Neuronal stem cell (in vitro differentiated cells): ENCODE measurements at regions not wholly inside any gene's neighbourhood (a gene's known extent, or its start where the extent isn't known, plus 50 kb on each side); places are given as distances from the start of the nearest gene placed in this dataset.

Source experiments
- DNase-seq: peaks from one replicate; pipeline ENCODE4 v3.0.0-alpha.2; 2013; ENCODE audit warnings: low spot score
- H2AFZ ChIP-seq: one replicate; pipeline ENCODE4 v1.6.1; 2013; ENCODE audit warnings: mild to moderate bottlenecking, low read length, inconsistent platforms
- H2AK5ac ChIP-seq: 2 replicates; pipeline ENCODE4 v1.6.1; 2013; ENCODE audit warnings: low read depth, mild to moderate bottlenecking, inconsistent platforms, low read length, moderate library complexity, mixed read lengths
- H2BK120ac ChIP-seq: 2 replicates; pipeline ENCODE4 v1.6.1; 2013; ENCODE audit warnings: low read depth, mild to moderate bottlenecking, inconsistent platforms, low read length, moderate library complexity, mixed read lengths
- H2BK12ac ChIP-seq: one replicate; pipeline ENCODE4 v1.6.1; 2013; ENCODE audit warnings: low read length, inconsistent platforms
- H2BK15ac ChIP-seq: 2 replicates; pipeline ENCODE4 v1.6.1; 2013; ENCODE audit warnings: mild to moderate bottlenecking, low read length, inconsistent platforms, mixed read lengths
- H2BK5ac ChIP-seq: one replicate; pipeline ENCODE4 v1.6.1; 2013; ENCODE audit warnings: inconsistent platforms, mild to moderate bottlenecking, low read length, moderate library complexity
- H3K14ac ChIP-seq: one replicate; pipeline ENCODE4 v1.6.1; 2013; ENCODE audit warnings: low read length, inconsistent platforms
- H3K18ac ChIP-seq: 2 replicates; pipeline ENCODE4 v1.6.1; 2013; ENCODE audit warnings: low read length, inconsistent platforms
- H3K23ac ChIP-seq: 2 replicates; pipeline ENCODE4 v1.6.1; 2013; ENCODE audit warnings: low read depth, mild to moderate bottlenecking, mixed read lengths, low read length, inconsistent platforms; ENCODE audit not compliant: poor library complexity
- H3K27ac ChIP-seq: replicated peaks from 3 replicates; pipeline ENCODE4 v1.5.1; 2013; ENCODE audit warnings: low read length, inconsistent platforms
- H3K27me3 ChIP-seq, 3 experiments: 2 replicates each; pipeline ENCODE4 v1.6.1; 2013; ENCODE audit warnings: low read length in 3 of 3, mild to moderate bottlenecking in 2 of 3, inconsistent platforms in 1 of 3, low read depth in 1 of 3, mixed read lengths in 1 of 3, moderate library complexity in 1 of 3; ENCODE audit not compliant: control insufficient read depth in 3 of 3, insufficient read depth in 3 of 3
- H3K36me3 ChIP-seq, 2 donors: replicated peaks in 1 of 2; 2 replicates each; pipeline ENCODE4 v1.6.1; 2013; ENCODE audit warnings: low read length in 2 of 2; ENCODE audit not compliant: control insufficient read depth in 2 of 2, insufficient read depth in 2 of 2
- H3K4ac ChIP-seq: 2 replicates; pipeline ENCODE4 v1.6.1; 2013; ENCODE audit warnings: inconsistent platforms, mild to moderate bottlenecking, low read length, moderate library complexity
- H3K4me1 ChIP-seq, 2 donors: 1 replicate in 1 of 2; 2 replicates in 1 of 2; pipeline ENCODE4 v1.6.1; 2013; ENCODE audit warnings: low read length in 2 of 2, low read depth in 1 of 2; ENCODE audit not compliant: control insufficient read depth in 2 of 2, insufficient read depth in 1 of 2
- H3K4me2 ChIP-seq: one replicate; pipeline ENCODE4 v1.6.1; 2013; ENCODE audit warnings: mild to moderate bottlenecking, low read length, inconsistent platforms; ENCODE audit not compliant: insufficient read depth, poor library complexity, severe bottlenecking
- H3K4me3 ChIP-seq, 2 donors: 2 replicates each; pipeline ENCODE4 v1.5.1; 2013; ENCODE audit warnings: low read length in 2 of 2, mild to moderate bottlenecking in 2 of 2, inconsistent platforms in 1 of 2, moderate library complexity in 1 of 2
- H3K79me1 ChIP-seq: one replicate; pipeline ENCODE4 v1.6.1; 2013; ENCODE audit warnings: low read depth, mild to moderate bottlenecking, inconsistent platforms, low read length, moderate library complexity
- H3K9ac ChIP-seq: one replicate; pipeline ENCODE4 v1.6.1; 2013; ENCODE audit warnings: mild to moderate bottlenecking, low read depth, low read length, inconsistent platforms; ENCODE audit not compliant: poor library complexity
- H3K9me3 ChIP-seq, 2 donors: replicated peaks in 1 of 2; 2 replicates each; pipeline versions ENCODE3 to v1.6.1; 2013; ENCODE audit warnings: low read length in 2 of 2, mild to moderate bottlenecking in 2 of 2, inconsistent platforms in 1 of 2, low read depth in 1 of 2, mixed read lengths in 1 of 2, moderate library complexity in 1 of 2; ENCODE audit not compliant: control insufficient read depth in 2 of 2, insufficient read depth in 1 of 2
- H4K8ac ChIP-seq: one replicate; pipeline ENCODE4 v1.6.1; 2013; ENCODE audit warnings: low read depth, mild to moderate bottlenecking, inconsistent platforms, low read length, moderate library complexity
- H4K91ac ChIP-seq: one replicate; pipeline ENCODE4 v1.6.1; 2013; ENCODE audit warnings: low read length, low read depth, mild to moderate bottlenecking, inconsistent platforms; ENCODE audit not compliant: poor library complexity
- WGBS, 2 donors: extraction: QIAGEN DNeasy Blood & Tissue Kit; methylation state at CpG; one replicate each; pipeline ENCODE4 v1.1.7; 2013; ENCODE audit warnings: missing lambda C conversion rate in 2 of 2, mixed read lengths in 1 of 2; ENCODE audit not compliant: insufficient read length in 2 of 2, insufficient replicate concordance in 1 of 2; ENCODE audit errors: extremely low coverage in 2 of 2; 5-methylcytosine and 5-hydroxymethylcytosine counted together

GRCh38 chr20:43857932-43858331 lies 56.7 kb upstream of the TOX2 start:
- Histone ChIP-seq H3K27me3 (no peaks in the 10 kb centered on the region), H2BK12ac (no peak overlapping the region), H2AFZ (no peak overlapping the region), H3K4me2 (no peak overlapping the region), H3K4ac (no peak overlapping the region), H2AK5ac (no peak overlapping the region), H3K9me3 (no peaks in the 10 kb centered on the region), H3K14ac (no peak overlapping the region), H4K8ac (no peak overlapping the region), H2BK120ac (no peak overlapping the region), H3K27ac (no peak overlapping the region), H4K91ac (no peak overlapping the region), H2BK5ac (no peak overlapping the region), H3K23ac (no peak overlapping the region), H3K79me1 (no peaks in the 10 kb centered on the region), H2BK15ac (no peak overlapping the region), H3K36me3 (no peaks in the 10 kb centered on the region), H3K4me3 (no peak overlapping the region), H3K9ac (no peak overlapping the region), H3K4me1 (no peaks in the 10 kb centered on the region), H3K18ac (no peak overlapping the region)
- WGBS, 2 donors: no CpG with 5 or more reads among the region's 1 CpG
- no peak for DNase-seq

GRCh38 chr20:43857127-43857526 lies 57.5 kb upstream of the TOX2 start:
- Histone ChIP-seq H2AK5ac (no peak overlapping the region), H3K36me3 (no peaks in the 10 kb centered on the region), H3K4me1 (no peaks in the 10 kb centered on the region), H4K8ac (no peak overlapping the region), H3K23ac (no peak overlapping the region), H2BK12ac (no peak overlapping the region), H3K4ac (no peak overlapping the region), H3K79me1 (no peaks in the 10 kb centered on the region), H3K9ac (no peak overlapping the region), H3K4me2 (no peak overlapping the region), H3K9me3 (no peaks in the 10 kb centered on the region), H2BK5ac (no peak overlapping the region), H2BK15ac (no peak overlapping the region), H3K4me3 (no peak overlapping the region), H2BK120ac (no peak overlapping the region), H4K91ac (no peak overlapping the region), H3K14ac (no peak overlapping the region), H3K18ac (no peak overlapping the region), H3K27ac (no peak overlapping the region), H3K27me3 (no peaks in the 10 kb centered on the region), H2AFZ (no peak overlapping the region)
- DNase-seq: no peak

- Histone ChIP-seq H3K14ac (no peak overlapping the region), H3K4ac (no peak overlapping the region), H2AFZ (no peak overlapping the region), H2BK5ac (no peak overlapping the region), H3K79me1 (no peaks in the 10 kb centered on the region), H3K27ac (no peak overlapping the region), H3K27me3 (no peaks in the 10 kb centered on the region), H4K91ac (no peak overlapping the region), H2BK12ac (no peak overlapping the region), H4K8ac (no peak overlapping the region), H2BK15ac (no peak overlapping the region), H3K4me2 (no peak overlapping the region), H3K9me3 (no peaks in the 10 kb centered on the region), H2AK5ac (no peak overlapping the region), H3K18ac (no peak overlapping the region), H3K4me1 (no peaks in the 10 kb centered on the region), H3K4me3 (no peak overlapping the region), H3K23ac (no peak overlapping the region), H2BK120ac (no peak overlapping the region), H3K9ac (no peak overlapping the region), H3K36me3 (no peaks in the 10 kb centered on the region)
- no CpG with 5 or more reads among the region's 1 CpG for WGBS, 2 donors
- DNase-seq: no peak
Observed at GRCh38 chr20:43855803-43856202, 58.8 kb upstream of the TOX2 start.

- H2AK5ac ChIP-seq: no peak overlapping the region
- no peak overlapping the region for H4K91ac ChIP-seq
- H3K23ac ChIP-seq: no peak overlapping the region
- H2BK120ac ChIP-seq: no peak overlapping the region
- no peaks in the 10 kb centered on the region for H3K79me1 ChIP-seq
- H3K9me3 ChIP-seq: no peaks in the 10 kb centered on the region
- no peak overlapping the region for H4K8ac ChIP-seq
- no peaks in the 10 kb centered on the region for H3K4me1 ChIP-seq
- no peak overlapping the region for H2BK15ac ChIP-seq
- H3K9ac ChIP-seq: no peak overlapping the region
- no peak overlapping the region for H3K4ac ChIP-seq
- no CpG with 5 or more reads among the region's 6 CpGs for WGBS, 2 donors
- H3K27ac ChIP-seq: no peak overlapping the region
- no peak overlapping the region for H3K18ac ChIP-seq
- no peak overlapping the region for H2BK12ac ChIP-seq
- H2AFZ ChIP-seq: no peak overlapping the region
- no peak overlapping the region for H3K14ac ChIP-seq
- no peak for DNase-seq
- H2BK5ac ChIP-seq: no peak overlapping the region
- no peak overlapping the region for H3K4me3 ChIP-seq
- no peak overlapping the region for H3K4me2 ChIP-seq
- no peaks in the 10 kb centered on the region for H3K36me3 ChIP-seq
- no peaks in the 10 kb centered on the region for H3K27me3 ChIP-seq
Observed at GRCh38 chr20:43853918-43854317, 60.7 kb upstream of the TOX2 start.
